Fibroblast of lung (primary cell): ENCODE measurements at regions not wholly inside any gene's neighbourhood (a gene's known extent, or its start where the extent isn't known, plus 50 kb on each side); places are given as distances from the start of the nearest gene placed in this dataset.
A peak's percentile ranks its signal among the peaks of the same experiment; 100 is the strongest.
"Not testable (repeated sequence)": the region's sequence is repeated elsewhere in the genome, so short reads cannot be mapped to it uniquely, and the experiment has no call there.

Experiments used
- DNase-seq, 2 donors: peaks; one replicate each; pipeline versions ENCODE4 v3.0.0 to v3.0.0-alpha.2; 2010; ENCODE audit warnings: low read depth in 2 of 2
- H2AFZ ChIP-seq: 2 replicates; pipeline ENCODE4 v1.5.1; 2012; ENCODE audit warnings: low read length, control low read depth, inconsistent platforms
- H3K27ac ChIP-seq: 2 replicates; pipeline ENCODE4 v1.5.1; 2011; ENCODE audit warnings: low read length, control low read depth; ENCODE audit not compliant: insufficient read depth
- H3K27me3 ChIP-seq: 2 replicates; pipeline ENCODE4 v1.5.1; 2011; ENCODE audit warnings: mild to moderate bottlenecking, low read length; ENCODE audit not compliant: control insufficient read depth, insufficient read depth
- H3K36me3 ChIP-seq: 2 replicates; pipeline ENCODE4 v1.5.1; 2011; ENCODE audit warnings: low read length; ENCODE audit not compliant: control insufficient read depth, insufficient read depth
- H3K4me1 ChIP-seq: 2 replicates; pipeline ENCODE4 v1.5.1; 2011; ENCODE audit warnings: low read length; ENCODE audit not compliant: control insufficient read depth, insufficient read depth; ENCODE audit errors: extremely low read depth
- H3K4me2 ChIP-seq: 2 replicates; pipeline ENCODE4 v1.5.1; 2011; ENCODE audit warnings: low read length, control low read depth; ENCODE audit not compliant: insufficient read depth; ENCODE audit errors: extremely low read depth
- H3K4me3 ChIP-seq, 4 experiments: fragments of 200-600 bp in 1 of 4; sonication (generic) in 1 of 4; replicated peaks in 1 of 4; 2 replicates each; pipeline ENCODE4 v1.5.1; 2011 to 2016; ENCODE audit warnings: low read length in 4 of 4, low read depth in 3 of 4, mild to moderate bottlenecking in 3 of 4, control low read depth in 2 of 4, inconsistent platforms in 1 of 4, mixed read lengths in 1 of 4; ENCODE audit not compliant: insufficient read depth in 1 of 4; ENCODE audit errors: control extremely low read depth in 1 of 4
- H3K79me2 ChIP-seq: 2 replicates; pipeline ENCODE4 v1.5.1; 2012; ENCODE audit warnings: mild to moderate bottlenecking, low read length, inconsistent platforms; ENCODE audit not compliant: control insufficient read depth, insufficient read depth
- H3K9ac ChIP-seq: 2 replicates; pipeline ENCODE4 v1.5.1; 2011; ENCODE audit warnings: mild to moderate bottlenecking, low read length, control low read depth; ENCODE audit not compliant: insufficient read depth
- H3K9me3 ChIP-seq: 2 replicates; pipeline ENCODE4 v1.5.1; 2012; ENCODE audit warnings: low read depth, low read length; ENCODE audit not compliant: control insufficient read depth, insufficient read depth
- H4K20me1 ChIP-seq: 2 replicates; pipeline ENCODE4 v1.5.1; 2011; ENCODE audit warnings: low read length; ENCODE audit not compliant: control insufficient read depth, insufficient read depth; ENCODE audit errors: extremely low read depth
- CTCF ChIP-seq, 2 donors: IDR thresholded peaks in 1 of 2; conservative IDR thresholded peaks in 1 of 2; 1 replicate in 1 of 2; 2 replicates in 1 of 2; pipeline ENCODE4 v1.5.1; 2011 to 2012; ENCODE audit warnings: low read length in 2 of 2, control low read depth in 1 of 2, inconsistent platforms in 1 of 2, low read depth in 1 of 2, mild to moderate bottlenecking in 1 of 2
- EZH2 ChIP-seq: IDR thresholded peaks from 2 replicates; pipeline ENCODE4 v1.5.1; 2012; ENCODE audit warnings: low read length, control low read depth, mild to moderate bottlenecking; ENCODE audit errors: missing control alignments

GRCh38 chr14:92223025-92223424 is 99.9 kb upstream of the SLC24A4 start:
- Histone ChIP-seq H3K4me3 (no peak overlapping the region), H4K20me1 (no peaks in the 10 kb centered on the region)

GRCh38 chr14:92224358-92224954 is 98.5 kb upstream of the SLC24A4 start:
- Histone ChIP-seq H3K9ac (no peak overlapping the region), H3K4me2 (no peak overlapping the region), H3K9me3 (no peaks in the 10 kb centered on the region), H3K4me3 (no peak overlapping the region), H3K27me3 (no peaks in the 10 kb centered on the region), H4K20me1 (no peaks in the 10 kb centered on the region), H3K79me2 (no peaks in the 10 kb centered on the region), H3K4me1 (no peaks in the 10 kb centered on the region), H2AFZ (no peak overlapping the region), H3K36me3 (no peaks in the 10 kb centered on the region), H3K27ac (no peak overlapping the region)
- peak in 1 of 2 donors; percentile 25 for DNase-seq
- TF ChIP-seq EZH2 (no peak), CTCF (conservative IDR thresholded peaks at IDR 0.05 in 1 of 2, IDR thresholded peaks at IDR 0.05 in 1 of 2; ENCODE audit: low read depth in 1 of 2, low read length in 2 of 2) (no peak)

More at GRCh38 chr14:92223025-92223424, 99.9 kb upstream of the SLC24A4 start:
- no peaks in the 10 kb centered on the region for H3K9me3 ChIP-seq
- TF ChIP-seq EZH2 (no peak), CTCF (conservative IDR thresholded peaks at IDR 0.05 in 1 of 2, IDR thresholded peaks at IDR 0.05 in 1 of 2; ENCODE audit: low read depth in 1 of 2, low read length in 2 of 2) (no peak)
- no peaks in the 10 kb centered on the region for H3K36me3 ChIP-seq
- H3K4me2 ChIP-seq, result no peak overlapping the region
- no peak overlapping the region for H3K27ac ChIP-seq
- H3K9ac ChIP-seq, result no peak overlapping the region
- no peak overlapping the region for H2AFZ ChIP-seq
- H3K4me1 ChIP-seq, result no peaks in the 10 kb centered on the region
- H3K27me3 ChIP-seq, result no peaks in the 10 kb centered on the region
- H3K79me2 ChIP-seq, result no peaks in the 10 kb centered on the region
- no peak for DNase-seq

GRCh38 chr14:92225731-92226130 is 97.2 kb upstream of the SLC24A4 start:
- Histone ChIP-seq H3K9me3 (no peaks in the 10 kb centered on the region), H3K27ac (no peak overlapping the region), H3K4me2 (no peak overlapping the region), H3K79me2 (no peaks in the 10 kb centered on the region), H3K9ac (no peak overlapping the region), H3K36me3 (no peaks in the 10 kb centered on the region), H3K4me1 (no peaks in the 10 kb centered on the region), H3K4me3 (no peak overlapping the region), H3K27me3 (no peaks in the 10 kb centered on the region), H2AFZ (no peak overlapping the region), H4K20me1 (no peaks in the 10 kb centered on the region)
- DNase-seq, result peak in 1 of 2 donors; percentile 4
- TF ChIP-seq EZH2 (no peak), CTCF (conservative IDR thresholded peaks at IDR 0.05 in 1 of 2, IDR thresholded peaks at IDR 0.05 in 1 of 2; ENCODE audit: low read depth in 1 of 2, low read length in 2 of 2) (no peak)

GRCh38 chr14:92226166-92226565 is 96.8 kb upstream of the SLC24A4 start:
- not testable (repeated sequence) for H3K27me3 ChIP-seq, H3K4me1 ChIP-seq, DNase-seq, H3K27ac ChIP-seq, H3K36me3 ChIP-seq, H3K9ac ChIP-seq, H4K20me1 ChIP-seq, H2AFZ ChIP-seq, H3K4me2 ChIP-seq, H3K79me2 ChIP-seq, H3K4me3 ChIP-seq, H3K9me3 ChIP-seq
